Testis (tissue), 2 donors: ENCODE measurements at regions not wholly inside any gene's neighbourhood (a gene's known extent, or its start where the extent isn't known, plus 50 kb on each side); places are given as distances from the start of the nearest gene placed in this dataset.

Source experiments
- DNase-seq: peaks from one replicate; pipeline ENCODE4 v3.0.0-alpha.2; 2019
- H3K27ac ChIP-seq, 2 donors: fragments of 200-600 bp; sonication (generic); one replicate each; pipeline ENCODE4 v1.5.1; 2019
- H3K27me3 ChIP-seq: fragments of 200-600 bp; sonication (generic); one replicate; pipeline ENCODE4 v1.5.1; 2019
- H3K36me3 ChIP-seq: fragments of 200-600 bp; sonication (generic); one replicate; pipeline ENCODE4 v1.5.1; 2017; ENCODE audit warnings: low read depth; ENCODE audit errors: missing control alignments
- H3K4me1 ChIP-seq: fragments of 200-600 bp; sonication (generic); one replicate; pipeline ENCODE4 v1.5.1; 2019
- H3K4me3 ChIP-seq, 2 donors: fragments of 200-600 bp; sonication (generic); one replicate each; pipeline ENCODE4 v1.5.1; 2017 to 2019
- H3K9me3 ChIP-seq: fragments of 200-600 bp; sonication (generic); one replicate; pipeline ENCODE4 v1.5.1; 2017
- POLR2A ChIP-seq: fragments of 450-650 bp; IDR thresholded peaks from one replicate; pipeline ENCODE4 v1.6.1; 2017; ENCODE audit warnings: antibody characterized with exemption, mild to moderate bottlenecking, moderate library complexity
- WGBS, 2 donors: methylation state at CpG; one replicate each; pipeline ENCODE4 v1.1.5; 2018; 5-methylcytosine and 5-hydroxymethylcytosine counted together
- intact Hi-C: fragments of 100-400 bp; cut with DNase I; formaldehyde crosslinking; loops from one replicate; pipeline ENCODE4 v1.15.1; 2023; ENCODE audit warnings: low total_unique reads
- TF ChIP-seq, protein P1 (sequence below), 3 experiments: fragments of 450-650 bp in 2 of 3; fragments of 200-600 bp in 1 of 3; sonication (generic) in 1 of 3; IDR thresholded peaks; one replicate each; pipeline ENCODE4 v1.5.1; 2016 to 2019; ENCODE audit warnings: antibody characterized with exemption in 3 of 3, mild to moderate bottlenecking in 2 of 3, moderate library complexity in 1 of 3

DNA sequence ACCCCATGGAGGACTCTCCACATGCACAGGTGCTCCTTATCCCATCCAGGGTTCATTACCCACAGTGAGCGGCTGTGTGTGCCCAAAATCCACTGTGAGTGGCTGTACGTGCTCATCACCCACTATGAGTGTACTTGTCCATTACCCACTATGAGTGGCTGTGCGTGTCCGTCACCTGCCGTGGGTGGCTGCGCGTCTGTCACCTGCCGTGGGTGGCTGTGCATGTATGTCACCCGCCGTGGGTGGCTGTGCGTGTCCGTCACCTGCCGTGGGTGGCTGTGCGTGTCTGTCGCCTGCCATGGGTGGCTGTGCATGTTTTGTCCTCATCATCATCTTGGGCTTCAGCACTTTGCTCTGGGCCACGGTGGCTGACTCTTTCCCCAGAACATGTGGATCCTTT lies 78.6 kb upstream of the FN1 start:
- Histone ChIP-seq H3K4me3 (no peak overlapping the region), H3K4me1 (no peaks in the 10 kb centered on the region), H3K27ac (no peak overlapping the region), H3K36me3 (no peaks in the 10 kb centered on the region), H3K9me3 (no peaks in the 10 kb centered on the region), H3K27me3 (no peaks in the 10 kb centered on the region)
- no peak for DNase-seq
- intact Hi-C loops = no loop called here
- WGBS, 2 donors = 98% methylated on average over 15 to 16 of the region's 16 CpGs
- TF ChIP-seq POLR2A = no peak
- TF ChIP-seq, protein P1, sequence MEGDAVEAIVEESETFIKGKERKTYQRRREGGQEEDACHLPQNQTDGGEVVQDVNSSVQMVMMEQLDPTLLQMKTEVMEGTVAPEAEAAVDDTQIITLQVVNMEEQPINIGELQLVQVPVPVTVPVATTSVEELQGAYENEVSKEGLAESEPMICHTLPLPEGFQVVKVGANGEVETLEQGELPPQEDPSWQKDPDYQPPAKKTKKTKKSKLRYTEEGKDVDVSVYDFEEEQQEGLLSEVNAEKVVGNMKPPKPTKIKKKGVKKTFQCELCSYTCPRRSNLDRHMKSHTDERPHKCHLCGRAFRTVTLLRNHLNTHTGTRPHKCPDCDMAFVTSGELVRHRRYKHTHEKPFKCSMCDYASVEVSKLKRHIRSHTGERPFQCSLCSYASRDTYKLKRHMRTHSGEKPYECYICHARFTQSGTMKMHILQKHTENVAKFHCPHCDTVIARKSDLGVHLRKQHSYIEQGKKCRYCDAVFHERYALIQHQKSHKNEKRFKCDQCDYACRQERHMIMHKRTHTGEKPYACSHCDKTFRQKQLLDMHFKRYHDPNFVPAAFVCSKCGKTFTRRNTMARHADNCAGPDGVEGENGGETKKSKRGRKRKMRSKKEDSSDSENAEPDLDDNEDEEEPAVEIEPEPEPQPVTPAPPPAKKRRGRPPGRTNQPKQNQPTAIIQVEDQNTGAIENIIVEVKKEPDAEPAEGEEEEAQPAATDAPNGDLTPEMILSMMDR (IDR thresholded peaks at IDR 0.05) = no peak

DNA sequence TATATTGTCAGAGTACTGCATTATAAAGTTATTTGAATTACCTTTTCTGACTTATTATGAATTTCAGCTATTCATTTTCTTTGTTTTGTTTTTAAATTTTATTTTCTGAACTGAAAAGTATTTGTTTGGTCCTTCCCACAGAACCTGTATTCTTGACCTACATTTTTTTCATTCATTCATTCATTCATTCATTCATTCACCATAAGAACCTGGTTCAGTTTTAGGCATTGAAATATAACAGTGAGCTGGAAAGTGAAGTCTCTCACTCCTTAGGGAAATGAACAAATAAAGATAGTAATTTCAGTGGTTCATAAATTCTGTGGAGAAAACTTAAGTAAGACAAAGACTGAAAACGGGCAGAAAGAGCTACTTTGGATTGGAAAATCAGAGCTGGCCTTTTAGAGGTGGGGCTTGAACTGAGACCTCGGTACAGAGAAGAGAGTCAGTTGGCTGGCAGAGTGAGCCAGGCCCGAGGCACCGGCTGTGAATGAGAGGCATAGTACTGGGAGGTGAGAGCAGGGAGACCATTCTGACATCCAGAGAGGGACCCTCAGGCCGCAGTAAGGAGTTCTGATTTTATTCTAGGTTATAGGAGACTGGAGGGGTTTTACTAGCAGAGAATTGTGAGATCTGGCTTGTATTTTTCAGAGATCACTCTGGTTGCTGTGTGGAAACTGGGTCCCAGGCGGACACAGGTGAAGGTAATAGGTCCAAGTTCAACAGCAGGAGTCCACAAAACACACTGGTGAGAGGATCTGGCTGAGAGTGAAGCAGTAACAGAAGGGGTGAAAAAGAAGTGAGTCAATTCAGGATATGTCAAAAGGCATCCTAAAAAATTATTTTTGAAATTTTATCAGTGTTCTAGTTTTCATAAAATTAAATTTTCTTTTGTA lies 75.8 kb upstream of the FN1 start:
- no peak for DNase-seq
- no peaks in the 10 kb centered on the region for H3K27me3 ChIP-seq
- TF ChIP-seq, protein P1 (IDR thresholded peaks at IDR 0.05) = no peak
- TF ChIP-seq POLR2A = no peak
- H3K4me3 ChIP-seq = no peak overlapping the region
- H3K36me3 ChIP-seq = no peaks in the 10 kb centered on the region
- H3K27ac ChIP-seq = no peak overlapping the region
- intact Hi-C loops = no loop called here
- H3K9me3 ChIP-seq = no peaks in the 10 kb centered on the region
- no peaks in the 10 kb centered on the region for H3K4me1 ChIP-seq
- 84 to 89% methylated on average over 6 of the region's 6 CpGs for WGBS, 2 donors

DNA sequence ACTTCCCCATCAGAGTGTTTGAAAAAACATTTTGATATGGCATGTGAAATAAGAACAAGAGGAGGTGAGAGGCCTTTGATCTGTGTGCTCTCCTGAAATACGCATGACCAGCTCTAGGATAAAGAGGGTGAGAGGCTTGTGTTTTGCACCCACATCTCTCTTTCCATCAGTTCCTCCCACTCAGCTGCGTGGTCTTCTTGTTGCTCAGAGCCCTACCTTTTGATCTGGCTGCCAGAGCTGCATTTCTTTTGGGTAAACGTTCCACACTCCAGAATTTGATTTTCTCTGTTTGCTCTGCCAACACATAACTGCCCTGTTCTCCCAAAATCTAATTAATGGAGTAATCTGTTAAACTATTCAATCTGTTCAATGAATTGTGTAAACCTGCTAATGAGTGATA lies 72.0 kb upstream of the FN1 start:
- DNase-seq = no peak
- Histone ChIP-seq H3K4me1 (no peaks in the 10 kb centered on the region), H3K9me3 (no peaks in the 10 kb centered on the region), H3K4me3 (no peak overlapping the region), H3K27me3 (no peaks in the 10 kb centered on the region), H3K27ac (no peak overlapping the region), H3K36me3 (no peaks in the 10 kb centered on the region)
- 61 to 63% methylated on average over 3 of the region's 3 CpGs for WGBS, 2 donors
- TF ChIP-seq, protein P1 (IDR thresholded peaks at IDR 0.05) = no peak
- TF ChIP-seq POLR2A = no peak
- intact Hi-C loops = no loop called here

DNA sequence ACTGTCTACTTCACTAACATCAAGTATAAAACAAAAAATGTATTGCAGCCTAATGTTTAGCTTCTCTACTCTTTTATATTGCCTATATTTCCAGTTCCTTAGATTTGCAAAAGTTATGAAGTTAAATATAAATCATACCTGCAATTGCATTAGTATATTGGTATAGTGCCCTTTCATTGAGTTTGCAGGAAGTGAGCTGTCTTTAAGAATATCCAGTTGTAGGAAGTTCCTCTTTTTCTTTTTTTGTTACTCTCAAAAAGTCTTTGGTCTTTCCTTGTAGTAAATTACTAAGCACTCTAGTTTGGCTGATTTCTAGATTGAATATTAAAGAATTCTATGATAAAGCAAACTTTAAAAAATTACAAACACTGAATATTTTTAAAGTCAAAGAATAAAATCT lies 71.3 kb upstream of the FN1 start:
- no peak overlapping the region for H3K4me3 ChIP-seq
- no peaks in the 10 kb centered on the region for H3K4me1 ChIP-seq
- H3K27me3 ChIP-seq = no peaks in the 10 kb centered on the region
- no peaks in the 10 kb centered on the region for H3K36me3 ChIP-seq
- TF ChIP-seq, protein P1 (IDR thresholded peaks at IDR 0.05) = no peak
- no peak for TF ChIP-seq POLR2A
- no peak for DNase-seq
- intact Hi-C loops = no loop called here
- H3K9me3 ChIP-seq = no peaks in the 10 kb centered on the region
- H3K27ac ChIP-seq = no peak overlapping the region

DNA sequence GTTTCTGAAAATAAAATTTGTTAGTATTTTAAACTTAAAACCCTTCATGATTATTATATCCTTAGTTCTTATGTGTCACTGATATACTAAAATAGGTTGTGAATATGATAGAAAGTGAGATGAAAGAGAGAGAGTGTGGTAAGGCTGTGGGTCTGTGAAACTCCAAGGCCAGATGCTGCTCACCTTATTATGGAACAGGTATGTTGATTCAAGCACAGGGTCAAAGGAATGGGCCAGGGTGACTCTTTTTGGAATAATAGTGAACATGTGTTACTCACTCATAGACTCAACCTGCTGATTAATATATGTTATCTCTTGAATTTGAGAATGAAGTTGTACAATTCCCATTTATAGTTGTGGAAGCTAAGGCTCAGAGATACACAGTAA lies 70.7 kb upstream of the FN1 start:
- intact Hi-C loops = no loop called here
- Histone ChIP-seq H3K9me3 (no peaks in the 10 kb centered on the region), H3K36me3 (no peaks in the 10 kb centered on the region), H3K4me3 (no peak overlapping the region), H3K4me1 (no peaks in the 10 kb centered on the region), H3K27ac (no peak overlapping the region), H3K27me3 (no peaks in the 10 kb centered on the region)
- DNase-seq = no peak
- TF ChIP-seq, protein P1 (IDR thresholded peaks at IDR 0.05) = no peak
- no peak for TF ChIP-seq POLR2A
